HG03039 (cell line): ENCODE measurements at regions not wholly inside any gene's neighbourhood (a gene's known extent, or its start where the extent isn't known, plus 50 kb on each side); places are given as distances from the start of the nearest gene placed in this dataset.

Experiments used
- ATAC-seq: cut with Tn5 transposase; IDR thresholded peaks from one replicate; pipeline ENCODE4 v1.9.1; 2021; ENCODE audit warnings: mild to moderate bottlenecking, moderate library complexity; ENCODE audit not compliant: unreplicated experiment

GRCh38 chr1:224504297-224505041 is 69.9 kb upstream of the WDR26 start:
- ATAC-seq: no peak

DNA sequence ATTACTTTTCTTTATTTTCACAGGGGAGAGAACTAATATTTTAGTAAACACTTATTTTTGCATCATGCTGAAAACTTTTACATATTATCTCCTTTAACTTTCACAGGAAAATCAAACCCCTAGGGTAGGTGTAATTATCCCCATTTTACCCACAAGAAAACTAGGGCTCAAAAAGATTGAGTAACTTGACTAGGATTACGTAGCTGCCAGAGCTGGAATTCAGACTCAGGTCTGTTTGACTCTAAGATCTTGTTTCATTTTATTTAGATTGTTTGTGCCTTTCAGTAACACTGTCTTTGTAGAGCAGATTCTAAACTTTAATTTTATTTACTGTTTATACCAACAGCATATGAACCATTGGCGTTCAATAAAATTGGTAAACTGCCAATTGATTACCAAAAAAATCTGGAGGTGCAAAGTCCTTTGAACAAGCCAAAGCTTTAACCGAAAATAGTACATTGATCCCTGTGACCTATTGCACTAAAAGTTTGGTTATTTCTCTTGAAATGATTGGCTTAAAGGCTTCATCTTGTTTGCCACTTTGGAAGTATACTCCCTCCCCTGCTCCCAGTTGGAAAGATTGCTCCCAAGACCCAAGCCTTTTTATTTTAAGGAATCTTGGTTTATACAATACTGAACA is 71.0 kb upstream of the WDR26 start:
- no peak for ATAC-seq

DNA sequence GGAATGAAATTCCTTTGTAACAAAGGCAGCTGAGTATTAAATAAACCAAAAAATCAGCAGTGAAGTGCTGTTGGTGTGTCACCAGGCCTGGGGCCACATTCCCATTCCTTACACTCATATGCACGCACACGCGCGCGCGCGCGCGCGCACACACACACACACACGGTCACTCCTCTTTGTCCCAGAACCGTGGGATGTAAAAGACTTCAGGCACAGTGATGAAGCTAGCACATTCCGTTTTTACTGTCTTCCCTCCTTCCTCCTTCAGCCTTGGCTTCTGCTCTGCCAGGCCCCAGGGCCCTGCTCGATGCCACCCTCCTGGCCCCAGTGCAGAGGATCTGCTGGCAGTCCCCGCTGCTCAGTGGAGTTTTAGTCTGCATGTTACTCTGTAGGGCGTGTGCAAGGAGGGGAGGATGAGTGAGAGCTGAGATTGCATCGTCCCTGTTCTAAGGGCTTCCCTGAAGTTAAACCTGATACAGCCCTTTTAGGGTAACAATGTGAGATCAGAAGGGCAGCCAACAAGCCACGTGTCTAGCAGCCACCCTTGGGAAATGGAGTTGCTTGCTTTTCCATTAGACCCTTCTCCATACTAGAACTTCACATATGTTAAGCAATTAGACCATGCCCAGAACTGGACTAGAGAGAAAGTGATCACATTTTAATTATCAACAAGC is 71.7 kb upstream of the WDR26 start:
- no peak for ATAC-seq

DNA sequence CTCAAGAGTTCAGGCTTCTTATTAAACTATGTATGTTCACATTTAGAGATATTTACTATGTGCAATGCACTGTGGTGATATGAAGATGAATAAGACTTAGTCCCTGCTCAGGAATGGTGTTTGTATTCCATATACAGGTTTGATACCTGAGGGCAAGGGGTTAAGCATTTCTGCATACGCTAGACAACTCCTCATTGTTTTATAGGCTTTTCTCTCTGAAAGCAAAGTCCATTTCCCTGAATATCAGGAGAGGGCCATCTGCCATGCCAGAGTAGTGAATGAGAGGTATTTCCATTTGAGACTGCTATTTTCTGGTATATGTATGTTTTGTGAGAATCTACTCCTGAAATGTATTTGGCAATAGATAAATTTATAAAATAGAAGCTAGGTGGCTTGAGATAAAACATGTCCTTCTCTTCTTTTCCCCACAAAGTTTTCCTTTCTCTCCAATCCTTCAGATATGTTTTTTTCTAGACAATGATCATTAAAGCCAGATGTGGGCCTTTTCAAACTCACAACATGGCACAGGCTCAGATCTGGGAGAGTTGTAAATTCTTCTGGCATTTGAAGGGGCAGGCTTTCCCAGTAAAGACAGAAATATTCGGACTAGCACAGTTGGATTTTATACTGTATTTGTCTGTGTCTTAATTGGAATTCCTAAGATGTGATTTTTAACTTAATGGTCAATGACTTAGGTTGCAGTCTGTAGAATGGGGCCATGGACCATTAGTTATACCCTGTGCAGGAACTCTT is 73.3 kb upstream of the WDR26 start:
- ATAC-seq: no peak

- no peak for ATAC-seq
Measured at GRCh38 chr1:224509907-224510306, 75.3 kb upstream of the WDR26 start.

DNA sequence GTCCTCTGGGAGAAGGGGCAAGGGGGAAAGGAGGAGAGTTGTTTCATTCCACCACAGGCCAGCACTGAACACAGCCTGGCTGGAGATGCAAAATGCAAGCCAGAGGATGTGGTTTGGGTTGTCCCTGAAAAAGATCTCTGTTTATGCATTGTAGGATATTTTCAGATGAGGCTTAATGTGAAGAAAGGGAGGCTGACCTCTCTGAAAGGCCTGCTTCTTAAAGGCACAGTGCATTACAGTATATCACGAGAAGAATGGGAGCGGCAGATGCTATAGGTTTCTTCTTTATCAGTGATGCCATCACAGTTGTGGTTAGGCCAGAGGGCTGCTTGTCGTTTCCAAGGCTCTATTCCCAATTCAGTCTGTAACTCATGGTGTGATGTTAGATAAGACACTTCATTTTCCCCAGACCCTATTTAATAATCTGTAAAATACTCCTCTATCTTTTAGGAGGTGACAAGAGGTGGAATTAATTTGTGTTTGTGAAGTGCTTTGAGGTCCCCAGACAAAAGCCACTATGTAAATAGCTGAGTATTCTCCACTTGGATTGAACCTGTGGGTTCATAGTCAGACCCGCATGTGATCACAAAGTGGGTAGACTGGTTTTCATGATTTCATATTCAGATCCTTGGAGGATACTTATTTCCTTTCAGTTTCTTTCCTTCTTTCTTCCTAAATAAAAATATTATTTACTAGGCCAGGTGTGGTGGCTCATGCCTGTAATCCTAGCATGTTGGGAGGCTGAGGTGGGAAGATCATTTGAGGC is 76.5 kb upstream of the WDR26 start:
- no peak for ATAC-seq

GRCh38 chr1:224512600-224513151 is 78.1 kb upstream of the WDR26 start:
- no peak for ATAC-seq

DNA sequence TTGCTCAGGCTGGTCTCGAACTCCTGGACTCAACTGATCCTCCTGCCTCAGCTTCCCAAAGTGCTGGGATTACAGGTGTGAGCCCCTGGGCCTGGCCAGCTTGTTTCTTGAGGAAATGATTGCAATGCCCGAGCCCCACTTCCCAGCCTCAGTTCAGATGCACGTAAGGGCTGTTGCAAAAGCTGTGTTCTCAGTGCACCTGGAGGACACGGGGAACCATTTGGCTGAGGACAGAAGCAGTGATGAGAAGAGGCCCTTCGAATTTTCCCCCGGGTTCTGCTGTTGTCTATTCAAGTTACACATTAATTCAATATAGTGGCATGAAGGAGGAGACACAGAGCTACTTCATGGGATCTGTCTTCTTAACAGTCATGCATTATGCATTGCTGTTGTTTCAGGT is 78.8 kb upstream of the WDR26 start:
- no peak for ATAC-seq

- ATAC-seq: peak; percentile 92
Measured at GRCh38 chr1:224513787-224514209, 79.2 kb upstream of the WDR26 start.

GRCh38 chr1:224517171-224517570 is 82.6 kb upstream of the WDR26 start:
- no peak for ATAC-seq

DNA sequence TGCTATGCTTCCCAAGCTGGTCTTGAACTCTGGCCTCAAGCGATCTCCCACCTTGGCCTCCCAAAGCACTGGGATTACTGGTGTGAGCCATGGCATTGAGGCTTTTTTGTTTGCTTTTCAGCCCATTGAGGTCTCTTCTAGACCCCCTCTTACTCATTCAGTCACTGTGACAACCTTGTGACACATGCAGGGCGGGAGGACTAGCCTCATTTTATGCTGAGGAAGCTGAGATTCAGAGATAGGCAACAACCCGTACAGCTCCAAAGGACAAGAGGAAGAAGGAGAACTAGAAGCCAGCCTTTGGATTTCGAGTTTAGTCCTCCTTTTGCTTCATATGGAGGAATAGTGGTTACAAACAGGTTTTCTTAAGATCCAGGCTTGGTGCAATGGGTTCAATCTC is 83.9 kb upstream of the WDR26 start:
- ATAC-seq: no peak

GRCh38 chr1:224519874-224520273 is 85.3 kb upstream of the WDR26 start:
- no peak for ATAC-seq

- ATAC-seq: no peak
Measured at GRCh38 chr1:224520808-224521207, 86.2 kb upstream of the WDR26 start.

DNA sequence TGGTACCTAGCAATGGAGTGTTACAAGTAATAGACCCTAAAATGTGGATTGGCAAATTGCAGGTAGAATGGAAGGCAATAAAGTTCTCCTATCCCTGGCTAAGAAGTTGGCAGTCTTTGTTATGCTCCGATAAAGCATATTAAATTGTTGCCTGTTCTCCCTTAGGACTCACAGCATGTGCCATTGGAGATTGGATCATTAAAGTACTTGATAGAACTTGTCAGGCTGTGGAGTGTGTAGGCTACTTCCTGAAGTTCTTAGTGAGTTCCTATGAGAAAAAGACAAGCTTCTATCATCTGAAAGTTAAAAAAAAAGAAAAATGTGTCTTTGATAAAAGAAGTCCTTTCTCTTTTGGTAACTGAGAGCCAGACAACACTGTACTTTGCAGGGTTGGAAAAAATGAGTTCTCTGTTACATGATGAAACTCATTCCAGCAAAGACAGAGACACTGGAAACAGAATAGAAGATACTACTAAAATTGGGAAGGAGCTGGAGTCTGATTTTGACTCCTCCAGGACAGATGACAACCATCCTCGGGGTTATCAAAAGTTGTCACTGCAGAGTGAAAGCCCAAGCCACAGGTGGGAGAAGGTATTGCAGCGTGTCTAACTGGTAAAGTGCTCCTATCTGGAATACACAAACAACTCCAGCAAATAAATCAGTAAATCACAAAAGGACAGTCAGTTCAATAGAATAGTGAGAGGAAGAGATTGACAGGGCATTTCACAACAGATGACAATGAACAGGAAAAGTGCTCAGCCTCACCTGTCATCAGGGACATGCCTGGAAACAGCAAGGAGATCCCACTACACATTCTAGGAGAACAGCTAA is 87.5 kb upstream of the WDR26 start:
- ATAC-seq: no peak

DNA sequence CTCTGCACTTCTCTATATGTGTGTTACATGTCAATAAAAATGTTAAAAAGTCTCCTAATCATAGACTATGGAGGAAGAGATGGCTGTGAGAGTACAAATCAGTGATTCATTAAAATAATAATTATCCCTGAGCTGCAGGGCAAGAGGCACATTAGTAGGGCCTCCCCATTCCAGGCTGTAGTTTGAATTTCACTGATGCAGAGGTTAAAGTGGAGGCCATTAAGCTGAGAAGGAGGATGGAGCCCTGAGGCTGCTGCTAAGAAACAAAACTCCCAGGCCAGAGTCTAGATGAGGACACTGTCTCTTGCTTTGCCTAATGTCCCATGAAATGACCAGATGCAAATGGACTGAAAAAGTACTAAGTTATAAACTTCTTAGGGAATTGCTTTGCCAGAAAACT is 89.1 kb upstream of the WDR26 start:
- no peak for ATAC-seq

GRCh38 chr1:224524679-224525078 is 90.1 kb upstream of the WDR26 start:
- ATAC-seq: no peak

- ATAC-seq: no peak
Measured at GRCh38 chr1:224525411-224526040, 90.6 kb upstream of the CNIH3 start.

GRCh38 chr1:224526771-224527170 is 89.3 kb upstream of the CNIH3 start:
- ATAC-seq: no peak

DNA sequence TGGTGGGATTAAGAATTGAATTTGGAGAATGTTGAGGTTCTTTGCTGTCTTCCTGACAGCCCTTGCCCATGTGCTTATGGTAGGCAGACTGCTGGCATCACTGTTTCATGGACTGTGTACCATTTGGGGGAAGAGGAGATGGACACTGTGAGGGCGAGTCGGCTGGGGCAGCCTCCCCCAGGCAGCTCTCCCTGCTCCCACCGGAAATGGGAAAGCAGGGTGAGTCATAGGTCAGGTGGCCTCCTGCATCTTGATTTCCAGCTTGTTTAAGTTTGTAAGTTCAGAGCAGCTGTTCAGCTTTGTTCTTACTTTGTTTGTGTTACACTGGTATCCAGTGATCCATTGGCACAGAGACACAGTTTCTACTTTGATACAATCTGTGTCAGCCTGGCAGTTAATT is 87.2 kb upstream of the CNIH3 start:
- ATAC-seq: no peak
